ENCODE measurements at regions not wholly inside any gene's neighbourhood (a gene's known extent, or its start where the extent isn't known, plus 50 kb on each side); places are given as distances from the start of the nearest gene placed in this dataset.

DNA sequence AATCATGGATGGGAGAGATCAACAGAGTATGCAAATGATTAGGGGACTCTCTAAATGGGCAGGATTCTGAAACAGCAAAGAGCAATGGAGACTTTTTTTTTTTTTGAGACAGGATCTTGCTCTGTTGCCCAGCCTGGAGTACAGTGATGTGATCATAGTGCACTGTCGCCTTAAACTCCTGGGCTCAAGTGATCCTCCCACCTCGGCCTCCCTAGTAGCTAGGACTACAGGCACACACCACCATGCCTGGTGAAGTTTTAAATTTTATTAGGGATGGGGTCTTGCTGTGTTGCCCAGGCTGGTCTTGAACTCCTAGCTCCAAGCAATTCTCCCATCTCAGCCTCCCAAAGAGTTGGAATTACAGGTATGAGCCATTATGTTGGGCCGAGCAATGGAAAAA lies 255.0 kb upstream of the ZFHX3 start:
- no peak for DNase-seq (ENCODE audit: low read depth in 4 of 4, low spot score in 2 of 4)

DNA sequence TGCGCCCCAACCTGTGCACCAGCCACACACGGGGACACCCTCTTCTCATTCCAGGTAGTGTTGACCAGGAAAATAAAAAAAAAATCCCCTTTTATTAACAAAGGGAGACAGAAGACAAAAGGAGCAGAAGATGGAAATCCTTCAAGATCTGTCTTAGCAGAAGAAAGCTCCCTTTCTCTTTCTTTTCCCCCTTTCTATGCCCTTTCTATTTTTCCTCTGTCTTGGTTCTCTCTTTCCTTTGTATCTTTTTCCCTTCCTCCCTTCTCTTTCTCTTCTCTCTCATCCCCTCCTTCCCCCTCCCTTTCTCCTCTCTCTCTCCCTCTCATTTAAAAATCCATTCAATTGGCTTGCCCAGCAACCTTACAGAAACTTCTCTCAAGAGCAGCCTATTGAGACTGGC lies 254.1 kb upstream of the ZFHX3 start:
- no peak for DNase-seq (ENCODE audit: low read depth in 4 of 4, low spot score in 2 of 4)

DNA sequence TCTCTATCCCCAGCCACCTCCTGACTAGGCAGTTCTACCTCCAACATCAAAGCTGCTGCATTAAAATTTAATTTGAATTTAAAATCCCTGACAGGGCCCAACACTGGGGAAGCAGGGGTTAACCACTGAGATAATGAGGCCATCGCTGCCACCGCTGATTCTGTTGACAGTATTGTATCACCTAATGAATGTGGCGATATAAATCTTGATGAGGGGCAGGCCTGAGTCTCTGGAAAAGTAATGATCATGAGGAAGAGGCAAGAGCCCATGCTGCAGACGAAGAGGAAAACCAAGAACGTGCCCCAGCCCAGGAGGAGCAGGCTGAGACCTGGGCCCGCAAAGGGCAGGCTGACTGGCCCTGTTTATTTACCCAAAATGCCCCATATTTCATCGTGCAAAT lies 251.4 kb upstream of the ZFHX3 start:
- DNase-seq (ENCODE audit: low read depth in 4 of 4, low spot score in 2 of 4) = no peak

DNA sequence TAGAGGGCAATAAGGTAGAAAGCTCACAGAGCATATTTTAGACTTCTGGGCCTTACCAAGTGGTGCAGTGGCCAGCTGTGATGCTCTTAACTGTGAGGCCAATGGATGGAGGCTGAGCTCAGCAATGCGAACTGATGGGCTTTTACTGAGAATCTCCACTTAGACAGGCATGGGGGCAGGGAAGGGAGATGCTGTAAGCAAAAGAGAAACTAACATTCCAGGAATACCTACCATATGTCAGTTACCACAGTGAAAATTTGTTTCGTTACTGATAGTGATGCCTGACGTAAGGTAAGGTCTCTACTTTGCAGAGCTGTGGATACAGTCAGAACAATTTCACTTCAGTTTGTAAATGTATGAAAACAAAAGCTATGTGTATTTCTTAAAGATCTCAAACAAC lies 250.6 kb upstream of the ZFHX3 start:
- DNase-seq (ENCODE audit: low read depth in 4 of 4, low spot score in 2 of 4) = no peak

- DNase-seq (ENCODE audit: low read depth in 4 of 4, low spot score in 2 of 4) = no peak
Observed at GRCh38 chr16:73290258-73290657, 242.3 kb upstream of the ZFHX3 start.

- no peak for DNase-seq (ENCODE audit: low read depth in 4 of 4, low spot score in 2 of 4)
Observed at GRCh38 chr16:73289232-73289631, 241.3 kb upstream of the ZFHX3 start.

DNA sequence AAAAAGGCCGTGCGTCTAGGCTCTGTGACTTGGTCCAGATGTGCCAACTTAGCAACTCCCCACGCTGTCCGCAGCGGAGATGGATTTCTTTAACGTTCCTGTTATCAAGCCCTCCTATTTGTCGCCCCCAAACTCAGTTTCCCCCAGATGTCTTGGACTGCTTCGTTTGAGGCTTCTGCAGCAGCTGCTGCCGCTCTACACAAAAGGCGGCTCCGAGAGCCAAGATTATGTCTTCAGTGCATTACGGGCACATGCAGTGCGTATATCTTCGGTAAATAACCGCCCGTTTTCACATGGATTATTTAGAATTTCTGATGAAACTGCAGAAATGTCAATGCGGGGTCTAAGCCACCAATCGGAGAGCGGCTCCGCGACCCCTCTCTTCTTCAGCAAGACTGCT lies 240.6 kb upstream of the ZFHX3 start:
- DNase-seq (ENCODE audit: low read depth in 4 of 4, low spot score in 2 of 4) = peak in 2 of 4 donors; percentile 11 to 19

DNA sequence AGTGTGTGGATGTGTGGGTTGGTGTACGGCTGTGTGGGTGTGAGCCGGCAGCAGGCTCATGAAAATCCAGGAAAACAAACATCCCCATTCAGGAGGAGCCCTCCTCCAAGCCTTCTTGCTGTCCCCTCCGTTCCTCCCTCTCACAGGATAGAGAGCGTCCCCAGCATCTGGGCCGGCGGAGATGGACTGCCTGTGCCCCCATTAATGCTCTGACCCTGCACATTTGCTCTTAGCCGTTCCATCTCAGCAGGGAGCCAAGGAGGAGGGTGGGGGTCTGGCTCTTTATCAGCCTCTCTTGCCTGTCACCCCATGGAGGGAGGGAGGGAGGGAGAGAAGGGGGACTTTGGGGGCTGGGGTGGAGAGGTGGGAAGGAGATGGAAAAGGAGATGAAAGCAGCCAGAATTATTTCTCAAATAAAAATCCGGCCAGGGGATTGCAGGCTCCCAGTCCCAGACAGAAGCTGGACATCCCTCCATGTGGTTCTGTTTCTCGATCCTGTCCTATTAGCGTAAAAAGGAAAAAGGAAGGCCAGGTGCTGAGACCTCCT lies 240.0 kb upstream of the ZFHX3 start:
- peak in 1 of 4 donors; percentile 10 for DNase-seq (ENCODE audit: low read depth in 4 of 4, low spot score in 2 of 4)

DNA sequence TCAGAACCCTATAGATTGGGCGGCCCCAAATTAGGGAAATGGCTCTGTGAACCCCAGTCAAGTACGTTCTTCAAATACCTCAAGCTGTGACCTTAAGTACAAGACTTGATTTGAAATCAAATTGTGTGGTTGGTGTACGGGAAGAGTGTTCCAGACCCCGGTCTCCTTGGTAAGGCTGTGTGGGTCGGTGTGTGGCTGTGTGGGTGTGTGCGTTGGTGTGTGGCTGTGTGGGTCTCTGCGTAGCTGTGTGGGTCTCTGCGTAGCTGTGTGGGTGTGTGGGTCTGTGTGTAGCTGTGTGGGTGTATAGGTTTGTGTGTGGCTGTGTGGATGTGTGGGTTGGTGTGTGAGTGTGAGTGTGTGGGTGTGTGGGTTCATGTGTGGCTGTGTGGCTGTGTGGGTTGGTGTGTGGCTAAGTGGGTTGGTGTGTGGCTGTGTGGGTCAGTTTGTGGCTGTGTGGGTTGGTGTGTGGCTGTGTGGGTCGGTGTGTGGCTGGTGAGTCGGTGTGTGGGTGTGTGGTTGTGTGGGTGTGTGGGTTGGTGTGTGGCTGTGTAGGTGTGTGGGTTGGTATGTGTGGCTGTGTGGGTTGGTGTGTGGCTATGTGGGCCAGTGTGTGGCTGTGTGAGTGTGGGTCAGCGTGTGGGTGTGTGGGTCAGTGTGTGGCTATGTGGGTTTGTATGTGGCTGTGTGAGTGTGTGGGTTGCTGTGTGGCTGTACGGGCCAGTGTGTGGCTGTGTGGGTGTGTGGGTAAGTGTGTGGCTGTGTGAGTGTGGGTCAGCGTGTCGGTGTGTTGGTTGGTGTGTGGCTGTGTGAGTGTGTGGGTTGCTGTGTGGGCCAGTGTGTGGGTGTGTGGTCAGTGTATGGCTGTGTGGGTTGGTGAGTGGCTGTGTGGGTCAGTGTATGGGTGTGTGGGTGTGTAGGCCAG lies 238.7 kb upstream of the ZFHX3 start:
- no peak for DNase-seq (ENCODE audit: low read depth in 4 of 4, low spot score in 2 of 4)

DNA sequence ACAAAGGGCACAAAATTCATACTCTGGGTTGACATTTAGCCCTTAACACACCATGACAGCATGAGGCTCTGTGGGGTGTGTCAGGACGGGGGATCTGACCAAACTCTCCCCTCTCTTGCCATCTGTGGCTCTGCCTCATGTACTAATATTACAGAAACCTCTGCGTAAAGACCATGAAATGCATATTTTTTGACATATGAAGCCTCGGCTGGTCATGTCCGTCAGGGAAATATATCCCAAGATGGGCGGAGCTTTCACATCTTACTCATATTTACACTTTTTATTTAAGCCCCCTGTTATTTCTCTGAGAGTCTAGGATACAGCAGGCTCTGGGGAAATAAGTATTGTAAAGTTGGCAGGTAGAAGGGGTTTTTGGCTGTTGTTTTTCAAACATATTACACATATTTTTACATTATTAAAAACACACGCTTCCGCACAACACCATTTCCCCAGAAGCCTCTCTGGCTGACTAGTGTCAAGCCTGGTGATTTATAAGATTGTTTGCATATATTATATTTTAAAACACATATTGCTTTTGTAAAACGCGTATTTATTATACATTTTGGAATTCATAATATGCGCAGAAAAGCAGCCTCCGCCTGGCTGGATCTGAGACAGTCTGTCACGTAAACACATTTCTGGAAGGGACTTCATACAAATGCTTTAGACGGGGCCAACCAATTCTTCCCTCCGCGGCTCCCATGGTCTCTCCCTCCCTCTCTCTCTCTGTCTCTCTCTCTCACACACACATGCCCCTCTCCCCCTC lies 237.7 kb upstream of the ZFHX3 start:
- no peak for DNase-seq (ENCODE audit: low read depth in 4 of 4, low spot score in 2 of 4)

DNA sequence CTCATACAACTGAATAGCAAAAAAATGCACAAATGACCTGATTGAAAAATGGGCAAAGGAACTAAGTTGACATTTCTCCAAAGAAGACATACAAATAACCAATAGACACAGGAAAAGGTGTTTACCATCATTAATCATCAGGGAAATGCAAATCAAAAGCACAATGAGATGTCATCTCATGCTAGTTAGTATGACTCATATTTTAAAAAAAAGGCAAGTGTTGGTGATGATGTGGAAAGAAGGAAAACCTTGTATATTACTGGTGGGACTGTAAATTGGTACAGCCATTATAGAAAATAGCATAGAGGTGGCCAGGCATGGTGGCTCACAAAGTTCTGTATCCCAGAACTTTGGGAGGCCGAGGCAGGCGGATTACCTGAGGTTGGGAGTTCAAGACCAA lies 232.5 kb upstream of the ZFHX3 start:
- no peak for DNase-seq (ENCODE audit: low read depth in 4 of 4, low spot score in 2 of 4)

- no peak for DNase-seq (ENCODE audit: low read depth in 4 of 4, low spot score in 2 of 4)
Observed at GRCh38 chr16:73279451-73279850, 231.5 kb upstream of the ZFHX3 start.

GRCh38 chr16:73277071-73277470 lies 229.1 kb upstream of the ZFHX3 start:
- DNase-seq (ENCODE audit: low read depth in 4 of 4, low spot score in 2 of 4) = no peak

GRCh38 chr16:73275448-73275847 lies 227.5 kb upstream of the ZFHX3 start:
- DNase-seq (ENCODE audit: low read depth in 4 of 4, low spot score in 2 of 4) = no peak

GRCh38 chr16:73275024-73275423 lies 227.1 kb upstream of the ZFHX3 start:
- no peak for DNase-seq (ENCODE audit: low read depth in 4 of 4, low spot score in 2 of 4)

- DNase-seq (ENCODE audit: low read depth in 4 of 4, low spot score in 2 of 4) = no peak
Observed at GRCh38 chr16:73274140-73274539, 226.2 kb upstream of the ZFHX3 start.

- no peak for DNase-seq (ENCODE audit: low read depth in 4 of 4, low spot score in 2 of 4)
Observed at GRCh38 chr16:73268366-73268993, 220.6 kb upstream of the ZFHX3 start.

GRCh38 chr16:73265935-73266334 lies 218.0 kb upstream of the ZFHX3 start:
- no peak for DNase-seq (ENCODE audit: low read depth in 4 of 4, low spot score in 2 of 4)

DNA sequence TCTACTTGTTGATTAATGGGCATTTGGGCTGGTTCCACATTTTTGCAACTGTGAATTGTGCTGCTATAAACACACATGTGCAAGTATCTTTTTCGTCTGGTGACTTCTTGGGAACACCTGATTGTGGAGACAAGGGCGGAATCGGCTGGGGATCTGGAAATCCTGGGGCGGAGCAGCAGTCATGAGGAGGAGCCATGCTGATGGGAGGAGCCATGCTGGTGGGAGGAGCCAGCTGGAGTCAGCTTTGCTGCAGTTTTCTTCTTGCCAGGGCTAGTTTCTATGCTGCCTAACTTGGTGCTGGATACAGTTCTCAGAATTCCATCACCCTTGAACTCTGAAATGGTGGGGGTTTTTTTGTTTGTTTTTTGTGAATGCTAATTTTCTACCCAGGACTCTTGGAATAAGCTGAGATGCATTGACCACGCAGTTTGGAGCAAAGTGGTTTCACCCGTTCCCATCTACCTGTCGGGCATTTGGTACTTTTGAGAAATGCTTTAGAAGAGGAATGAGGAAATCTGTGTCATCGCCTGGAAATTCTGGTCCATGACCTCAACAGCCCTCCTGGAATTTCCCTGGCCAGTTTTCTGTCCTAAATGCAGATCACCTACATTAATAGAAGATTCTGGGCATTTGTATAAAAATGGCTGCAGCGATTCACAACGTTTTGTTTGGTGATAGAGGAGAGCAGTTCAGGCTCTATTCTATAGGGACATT lies 217.4 kb upstream of the ZFHX3 start:
- DNase-seq (ENCODE audit: low read depth in 4 of 4, low spot score in 2 of 4) = no peak

DNA sequence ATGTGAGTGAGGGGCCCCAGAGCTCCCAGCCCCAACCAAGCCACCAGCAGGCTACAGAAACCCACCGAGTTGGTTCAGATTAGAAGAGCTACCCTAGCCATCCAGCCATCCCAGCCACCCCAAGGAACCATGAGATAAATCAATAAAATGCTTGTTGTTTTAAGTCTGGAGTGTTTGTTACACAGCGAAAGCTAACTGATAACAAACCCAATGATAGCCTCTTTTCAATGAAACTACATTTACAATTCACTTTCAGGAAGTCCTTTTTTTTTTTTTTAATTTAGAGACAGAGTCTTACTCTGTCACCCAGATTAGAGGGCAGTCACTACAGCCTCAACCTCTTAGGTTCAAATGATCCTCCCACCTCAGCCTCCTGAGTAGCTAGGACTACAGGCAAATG lies 215.0 kb upstream of the ZFHX3 start:
- DNase-seq (ENCODE audit: low read depth in 4 of 4, low spot score in 2 of 4) = no peak

DNA sequence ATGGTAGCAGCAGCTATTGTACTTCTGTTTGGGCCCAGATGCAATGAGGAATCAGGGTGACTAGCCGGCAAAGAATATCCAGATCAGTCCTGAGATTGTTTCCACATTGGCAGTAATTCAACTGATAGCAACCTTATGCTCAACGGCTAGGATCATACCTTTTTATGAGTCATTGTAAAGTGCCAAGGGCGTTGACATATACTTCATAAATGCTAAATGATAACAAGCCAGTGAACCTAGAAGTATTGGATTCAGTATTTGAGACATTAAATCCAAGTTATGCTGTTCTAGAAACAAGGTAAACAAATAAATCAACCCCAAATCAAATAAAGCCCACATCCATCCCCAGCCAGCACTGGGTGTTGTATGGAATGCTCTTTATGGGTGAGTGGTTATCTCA lies 207.1 kb upstream of the ZFHX3 start:
- DNase-seq (ENCODE audit: low read depth in 4 of 4, low spot score in 2 of 4) = no peak
